ENCODE measurements at regions not wholly inside any gene's neighbourhood (a gene's known extent, or its start where the extent isn't known, plus 50 kb on each side); places are given as distances from the start of the nearest gene placed in this dataset.

GRCh38 chr15:46146002-46146401 lies 511.2 kb downstream of the SQOR start:
- Histone ChIP-seq H3K9me3 (ENCODE audit: control insufficient read depth, insufficient read depth, low read depth, low read length) (no peaks in the 10 kb centered on the region), H3K4me3 (ENCODE audit: low read depth in 2 of 2, low read length in 2 of 2) (no peak overlapping the region), H3K27me3 (ENCODE audit: control insufficient read depth, insufficient read depth, low read length) (no peaks in the 10 kb centered on the region), H3K4me1 (ENCODE audit: control insufficient read depth, insufficient read depth, low read length) (no peaks in the 10 kb centered on the region), H3K36me3 (ENCODE audit: control insufficient read depth, insufficient read depth, low read length) (no peaks in the 10 kb centered on the region), H3K27ac (ENCODE audit: low read length) (no peak overlapping the region)
- POLR2A ChIA-PET = no interaction called here
- in situ Hi-C loops (cut with HindIII; ENCODE audit: low pct_unique_long_range_greater_than_20kb, low sequenced_read_pairs) = no loop called here
- CTCF ChIA-PET = no interaction called here
- TF ChIP-seq POLR2AphosphoS5 (IDR thresholded peaks at IDR 0.05; ENCODE audit: low read depth, low read length) = no peak
- TF ChIP-seq TCF7L2 (IDR thresholded peaks at IDR 0.05; ENCODE audit: low read depth, low read length) = no peak
- no peak for TF ChIP-seq CTCF (IDR thresholded peaks at IDR 0.05)
- no peak for TF ChIP-seq SIN3A (IDR thresholded peaks at IDR 0.05; ENCODE audit: borderline replicate concordance, insufficient read depth, low read depth, low read length)
- no peak for TF ChIP-seq REST (IDR thresholded peaks at IDR 0.05; ENCODE audit: insufficient read depth in 1 of 2, low read depth in 2 of 2, low read length in 1 of 2)
- BruUV-seq (replicated peaks) = no TSS peak
- ATAC-seq (no peak), DNase-seq (ENCODE audit: low read depth, low spot score) (no peak)
- intact Hi-C loops (cut with micrococcal nuclease; ENCODE audit: unreplicated experiment) = no loop called here

- CTCF ChIA-PET = no interaction called here
- in situ Hi-C loops (cut with HindIII; ENCODE audit: low pct_unique_long_range_greater_than_20kb, low sequenced_read_pairs) = no loop called here
Observed at GRCh38 chr15:46146915-46147314, 512.1 kb downstream of the SQOR start.

More at GRCh38 chr15:46146915-46147314, 512.1 kb downstream of the SQOR start:
- intact Hi-C loops (cut with micrococcal nuclease; ENCODE audit: unreplicated experiment) = no loop called here
- DNase-seq (ENCODE audit: low read depth, low spot score) (no peak), ATAC-seq (no peak)
- TF ChIP-seq TCF7L2 (IDR thresholded peaks at IDR 0.05; ENCODE audit: low read depth, low read length) (no peak), REST (IDR thresholded peaks at IDR 0.05; ENCODE audit: insufficient read depth in 1 of 2, low read depth in 2 of 2, low read length in 1 of 2) (no peak), SIN3A (IDR thresholded peaks at IDR 0.05; ENCODE audit: borderline replicate concordance, insufficient read depth, low read depth, low read length) (no peak), POLR2AphosphoS5 (IDR thresholded peaks at IDR 0.05; ENCODE audit: low read depth, low read length) (no peak), CTCF (IDR thresholded peaks at IDR 0.05) (no peak)
- no peaks in the 10 kb centered on the region for H3K4me1 ChIP-seq (ENCODE audit: control insufficient read depth, insufficient read depth, low read length)
- H3K27me3 ChIP-seq (ENCODE audit: control insufficient read depth, insufficient read depth, low read length) = no peaks in the 10 kb centered on the region
- H3K4me3 ChIP-seq (ENCODE audit: low read depth in 2 of 2, low read length in 2 of 2) = no peak overlapping the region
- no peak overlapping the region for H3K27ac ChIP-seq (ENCODE audit: low read length)
- POLR2A ChIA-PET = no interaction called here
- no TSS peak for BruUV-seq (replicated peaks)
- H3K36me3 ChIP-seq (ENCODE audit: control insufficient read depth, insufficient read depth, low read length) = no peaks in the 10 kb centered on the region
- H3K9me3 ChIP-seq (ENCODE audit: control insufficient read depth, insufficient read depth, low read depth, low read length) = no peaks in the 10 kb centered on the region
